ENCODE measurements at regions not wholly inside any gene's neighbourhood (a gene's known extent, or its start where the extent isn't known, plus 50 kb on each side); places are given as distances from the start of the nearest gene placed in this dataset.

GRCh38 chr14:71652368-71652767, 279.9 kb upstream of the RGS6 start:
- TF ChIP-seq POLR2AphosphoS5 (IDR thresholded peaks at IDR 0.05) (no peak), CTCF (IDR thresholded peaks at IDR 0.05) (no peak), POLR2A (IDR thresholded peaks at IDR 0.05; ENCODE audit: low read depth) (no peak), EP300 (IDR thresholded peaks at IDR 0.05) (no peak)

Measured in esophagus muscularis mucosa (tissue), 4 donors.